DMS53 treated with DMSO at 0.1 percent for 48 hours (cell line): ENCODE measurements at regions not wholly inside any gene's neighbourhood (a gene's known extent, or its start where the extent isn't known, plus 50 kb on each side); places are given as distances from the start of the nearest gene placed in this dataset.
A peak's percentile ranks its signal among the peaks of the same experiment; 100 is the strongest.

ENCODE experiments used
- DNase-seq: peaks from one replicate; lab custom pipeline; 2025; ENCODE audit not compliant: unreplicated experiment; lab: John Stamatoyannopoulos, UW

DNA sequence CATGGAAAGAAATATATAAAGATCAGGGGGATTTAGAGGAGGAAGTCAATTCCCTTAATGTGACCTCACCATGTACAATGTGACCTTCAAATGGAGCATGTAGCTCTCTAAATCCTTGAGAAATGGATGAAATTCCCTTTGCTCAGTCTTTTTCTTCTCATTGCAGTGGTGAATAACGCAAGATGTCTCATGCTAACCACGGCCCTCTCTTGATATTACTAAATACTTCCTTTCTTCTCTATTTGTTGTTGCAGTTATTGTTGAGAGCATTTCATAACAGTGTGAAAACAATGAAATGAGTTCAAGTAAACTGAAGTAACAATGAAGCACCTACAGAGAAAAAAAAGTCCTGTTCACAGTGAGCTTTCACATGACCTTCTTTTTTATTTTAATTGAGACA lies 55.6 kb downstream of the ZNF281 start:
- DNase-seq = no peak

GRCh38 chr1:200353232-200353631 lies 56.6 kb downstream of the ZNF281 start:
- DNase-seq = no peak

DNA sequence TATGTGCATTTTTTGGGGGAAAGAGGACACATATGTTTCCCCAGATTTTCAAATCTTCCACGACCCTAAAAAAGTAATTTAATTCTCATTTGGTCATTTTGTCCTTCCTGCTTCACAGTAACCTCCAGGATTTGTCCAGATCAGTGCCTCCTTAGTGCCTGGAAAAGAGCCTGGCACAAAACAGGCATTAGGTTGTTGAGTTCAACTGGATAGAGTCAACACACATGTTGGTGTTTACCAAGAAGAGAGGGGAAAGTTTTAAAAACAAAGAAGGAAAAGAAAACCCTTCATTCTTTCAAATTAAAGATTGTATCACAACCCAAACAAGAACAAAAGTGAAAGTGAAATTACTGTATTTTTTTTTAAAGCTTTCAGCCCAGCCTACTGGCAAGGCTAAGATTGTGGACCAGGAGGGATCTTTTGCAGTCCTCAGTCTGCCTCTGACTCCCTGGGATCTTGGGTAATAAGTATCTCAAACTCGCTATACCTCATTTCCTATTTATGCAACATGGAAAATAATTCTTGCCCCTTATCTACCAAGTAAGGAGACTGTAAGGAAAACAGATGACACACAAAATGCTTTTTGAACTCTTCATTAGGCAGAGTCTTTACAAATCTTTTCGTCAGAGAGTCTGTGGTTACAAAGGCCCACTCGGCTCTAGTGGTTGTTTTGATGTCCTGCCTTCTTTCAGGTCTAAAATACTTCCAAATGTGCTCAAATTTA lies 57.8 kb downstream of the ZNF281 start:
- DNase-seq = no peak

GRCh38 chr1:200351425-200351824 lies 58.4 kb downstream of the ZNF281 start:
- no peak for DNase-seq

DNA sequence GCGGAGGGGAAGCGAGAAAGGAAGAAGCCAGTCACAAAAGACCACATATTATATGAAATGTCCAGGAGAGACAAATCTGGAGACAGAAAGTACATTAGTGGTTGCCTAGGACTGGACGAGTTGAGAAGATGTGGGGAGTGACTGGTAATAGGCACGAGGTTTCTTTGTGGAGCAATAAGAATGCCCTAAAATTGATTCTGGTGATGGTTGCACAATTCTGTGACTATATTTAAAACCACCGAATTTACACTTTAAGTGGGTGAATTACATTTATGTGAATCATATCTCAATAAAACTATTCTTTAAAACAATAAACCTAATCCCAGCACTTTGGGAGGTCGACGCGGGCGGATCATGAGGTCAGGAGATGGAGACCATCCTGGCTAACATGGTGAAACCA lies 63.1 kb downstream of the ZNF281 start:
- no peak for DNase-seq

DNA sequence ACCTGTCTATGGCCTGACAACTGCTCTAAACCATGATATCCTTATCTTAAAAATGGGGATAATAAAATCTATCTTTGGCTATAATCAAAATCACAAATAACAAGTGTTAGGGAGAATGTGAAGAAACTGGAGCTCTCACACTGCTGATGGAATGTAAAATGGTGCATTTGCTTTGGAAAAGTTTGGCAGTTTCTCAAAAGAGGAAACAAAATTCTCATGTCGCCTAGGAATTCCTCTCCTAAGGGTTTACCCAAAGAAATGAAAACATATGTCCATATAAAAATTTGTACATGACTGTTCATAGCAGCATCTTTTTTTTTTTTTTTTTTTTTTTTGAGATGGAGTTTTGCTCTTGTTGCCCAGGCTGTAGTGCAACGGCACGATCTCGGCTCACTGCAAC lies 64.3 kb downstream of the ZNF281 start:
- no peak for DNase-seq

- no peak for DNase-seq
Observed at GRCh38 chr1:200343874-200344273, 66.0 kb downstream of the ZNF281 start.

DNA sequence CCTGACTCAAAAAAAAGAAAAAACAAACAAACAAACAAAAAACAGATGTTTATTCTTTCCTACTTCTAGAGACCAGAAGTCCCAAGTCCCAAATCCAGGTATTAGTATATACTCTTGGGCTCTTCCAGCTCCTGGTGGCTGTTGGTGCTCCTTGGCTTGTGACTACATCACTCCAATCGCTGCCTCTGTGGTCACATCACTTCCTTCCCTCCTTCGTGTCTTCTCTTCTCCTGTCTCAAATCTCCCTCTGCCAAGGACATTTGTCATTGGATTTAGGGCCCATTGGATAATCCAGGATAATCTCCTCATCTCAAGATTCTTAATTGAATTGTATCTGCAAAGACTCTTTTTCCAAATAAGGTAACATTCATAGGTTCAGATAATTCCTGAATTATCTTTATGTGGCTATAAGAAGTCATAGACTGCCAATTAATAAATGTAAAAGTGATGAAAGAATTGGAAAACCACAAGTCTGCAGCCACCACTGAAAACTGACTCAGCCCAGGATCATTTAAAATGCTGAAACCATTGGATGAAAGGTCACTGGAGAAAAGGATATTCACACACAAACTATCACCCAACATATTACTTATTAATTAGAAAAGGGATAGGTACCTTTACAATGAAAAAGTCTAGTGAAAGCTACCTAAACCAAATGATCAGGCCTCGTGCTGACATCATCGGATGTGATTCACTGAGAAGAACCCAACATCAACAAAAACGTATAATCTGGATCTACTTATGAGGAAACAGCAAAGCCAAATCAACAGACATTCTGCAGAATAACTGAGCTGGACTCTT lies 67.1 kb downstream of the ZNF281 start:
- no peak for DNase-seq

DNA sequence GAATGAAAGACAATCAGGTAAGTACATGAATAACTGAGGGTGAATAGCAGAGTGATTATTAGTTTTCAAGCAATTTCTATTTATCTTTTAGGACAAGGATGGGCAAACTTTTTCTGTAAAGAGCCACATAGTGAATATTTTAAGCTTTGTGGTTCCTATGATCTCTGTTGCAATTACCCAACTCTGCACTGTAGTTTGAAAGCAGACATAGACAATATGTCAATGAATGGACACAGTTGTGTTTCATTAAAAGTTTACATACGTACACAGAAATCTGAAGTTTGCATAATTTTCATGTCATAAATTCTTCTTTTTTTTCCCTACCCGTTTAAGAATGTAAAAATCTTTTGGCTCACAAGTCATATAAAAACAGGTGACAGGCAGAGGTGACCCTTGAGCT lies 71.4 kb downstream of the ZNF281 start:
- DNase-seq = no peak

GRCh38 chr1:200337831-200338230 lies 72.0 kb downstream of the ZNF281 start:
- no peak for DNase-seq

DNA sequence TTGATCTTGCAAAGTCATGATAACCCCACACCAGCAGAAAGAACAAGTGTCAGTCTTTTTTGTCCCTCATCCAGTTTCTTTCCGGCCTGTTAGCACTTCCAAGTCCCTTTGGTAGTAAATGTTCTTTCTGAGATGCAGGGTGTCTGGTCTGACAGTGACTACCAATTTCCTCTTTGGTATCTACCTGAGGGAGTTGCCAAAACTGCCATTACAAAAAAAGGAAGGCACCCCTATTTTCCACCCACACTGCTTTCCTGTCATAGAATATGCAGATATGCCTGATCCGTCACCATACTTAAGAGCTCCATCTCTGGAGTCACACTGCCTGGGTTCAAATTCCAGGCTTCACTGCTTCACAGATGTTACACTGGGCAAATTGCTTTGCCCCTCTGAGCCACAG lies 72.4 kb downstream of the ZNF281 start:
- DNase-seq = no peak

- no peak for DNase-seq
Observed at GRCh38 chr1:200336901-200337391, 72.9 kb downstream of the ZNF281 start.

DNA sequence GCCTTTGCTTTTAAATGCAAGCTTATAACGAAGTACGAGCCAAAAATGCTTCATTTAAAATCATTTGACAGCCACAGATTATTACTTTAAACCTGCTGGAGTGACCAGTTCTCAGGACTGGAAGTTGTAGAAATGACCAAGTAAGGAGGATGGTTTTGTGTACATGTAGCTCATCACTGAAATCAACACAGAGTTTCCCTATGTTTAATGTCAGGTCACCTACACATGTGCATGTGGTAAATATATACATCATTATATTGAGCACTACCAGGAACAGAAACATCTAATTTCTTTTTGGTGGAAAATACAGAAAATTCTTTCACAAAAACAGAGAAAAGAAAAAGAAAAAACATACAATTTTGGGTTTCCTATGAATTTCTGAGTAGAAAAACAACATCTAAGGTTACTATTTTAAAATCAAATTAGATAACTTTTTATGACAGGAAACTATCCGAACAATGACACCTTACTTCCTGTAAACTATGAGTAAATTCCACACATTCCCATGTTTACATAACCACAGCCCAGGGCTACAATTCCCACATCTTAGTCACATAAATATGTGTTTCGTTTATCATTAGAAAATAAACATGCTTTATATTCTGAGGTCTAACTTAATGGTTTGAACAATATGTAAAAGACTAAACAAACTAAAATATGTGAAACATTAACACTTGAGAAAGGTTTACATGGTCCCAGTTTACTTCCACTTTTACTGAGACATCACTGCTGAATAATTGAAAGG lies 73.6 kb downstream of the ZNF281 start:
- no peak for DNase-seq

DNA sequence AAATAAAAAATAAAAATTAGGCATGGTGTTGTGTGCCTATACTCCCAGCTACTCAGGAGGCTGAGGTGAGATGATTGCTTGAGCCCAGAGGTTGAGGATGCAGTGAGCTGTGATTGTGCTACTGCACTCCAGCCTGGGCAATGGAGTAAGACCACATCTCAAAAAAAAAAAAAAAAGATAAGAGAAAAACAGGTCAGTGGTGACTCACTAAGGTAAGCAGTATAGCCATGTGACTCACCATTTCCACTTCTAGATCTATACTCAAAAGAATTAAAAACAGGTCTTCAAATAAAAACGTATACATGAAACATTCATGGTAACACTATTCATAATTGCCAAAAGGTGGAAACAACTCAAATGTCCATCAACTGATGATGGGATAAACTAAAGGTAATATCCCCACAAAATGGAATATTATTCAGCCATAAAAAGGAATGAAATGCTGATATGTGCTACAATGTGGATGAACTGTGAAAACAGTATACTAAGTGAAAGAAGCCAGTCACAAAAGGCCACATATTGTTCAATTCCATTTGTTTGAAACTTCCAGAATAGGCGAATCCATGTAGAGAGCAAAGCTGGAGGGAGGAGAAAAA lies 75.1 kb downstream of the ZNF281 start:
- DNase-seq = peak; percentile 75

DNA sequence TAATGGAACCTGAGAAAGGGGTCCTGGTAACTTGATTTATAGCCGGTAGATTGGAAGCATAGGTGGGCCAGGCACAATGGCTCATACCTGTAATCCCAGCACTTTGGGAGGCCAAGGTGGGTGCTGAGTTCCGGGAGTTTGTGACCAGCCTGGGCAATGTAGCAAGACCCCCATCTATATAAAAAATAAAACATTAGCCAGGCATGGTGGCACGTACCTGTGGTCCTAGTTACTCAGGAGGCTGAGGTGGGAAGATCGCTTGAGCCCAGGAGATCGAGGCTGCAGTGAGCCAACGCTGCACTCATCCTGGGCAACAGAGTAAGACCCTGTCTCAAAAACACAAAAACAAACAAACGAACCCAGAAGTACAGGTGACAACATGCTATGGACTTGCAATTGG lies 76.5 kb downstream of the ZNF281 start:
- no peak for DNase-seq

GRCh38 chr1:200332716-200333115 lies 77.1 kb downstream of the ZNF281 start:
- no peak for DNase-seq

- no peak for DNase-seq
Observed at GRCh38 chr1:200330741-200331428, 79.0 kb downstream of the ZNF281 start.

DNA sequence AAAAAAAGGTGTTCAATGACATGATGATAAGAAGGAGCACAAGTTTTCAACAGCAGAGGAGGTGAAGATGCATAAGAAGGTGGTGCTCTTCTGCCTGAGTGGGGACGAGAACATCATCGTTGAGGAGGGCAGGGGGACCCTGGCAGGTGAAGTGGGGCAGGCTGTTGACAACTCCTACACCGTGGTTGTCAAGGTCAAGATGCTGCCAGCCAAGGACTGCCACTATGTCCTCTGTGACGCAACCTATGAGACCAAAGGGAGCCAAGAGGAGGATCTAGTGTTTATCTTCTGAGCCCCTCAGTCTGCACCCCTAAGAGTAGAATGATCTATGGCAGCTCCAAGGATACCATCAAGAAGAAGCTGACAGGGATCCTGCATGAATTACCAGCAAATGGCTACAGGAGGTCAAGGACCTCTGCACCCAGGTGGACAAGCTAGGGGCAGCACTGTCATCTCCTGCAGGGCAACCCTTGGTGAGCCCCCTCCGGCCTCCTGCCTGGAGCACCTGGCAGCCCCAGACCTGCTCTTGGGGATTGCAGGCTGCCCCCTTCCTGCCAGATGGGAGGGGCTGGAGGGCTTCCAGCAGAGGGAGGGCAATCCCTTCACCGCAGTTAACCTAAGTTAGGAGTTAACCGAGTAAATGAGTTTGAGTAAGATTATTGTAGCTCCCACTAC lies 80.5 kb downstream of the ZNF281 start:
- DNase-seq = no peak

DNA sequence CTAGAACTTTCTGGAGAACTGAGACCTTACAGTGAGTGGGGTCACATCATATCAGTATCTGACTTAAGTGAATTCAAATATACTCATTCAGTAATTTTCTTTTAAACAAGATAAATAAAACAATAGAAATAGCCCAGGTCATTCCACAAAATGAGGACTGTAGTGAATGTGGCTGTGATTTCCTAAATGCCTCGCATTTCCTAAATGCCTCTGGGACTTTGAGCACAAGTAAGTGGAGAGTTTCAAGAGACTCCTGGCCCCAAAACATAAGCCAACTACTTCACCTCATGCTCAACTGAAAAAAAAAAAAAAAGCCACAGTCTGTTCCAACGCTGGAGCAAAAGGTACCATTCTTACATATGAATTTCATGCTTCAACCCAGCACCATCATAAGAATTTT lies 81.5 kb downstream of the ZNF281 start:
- no peak for DNase-seq

DNA sequence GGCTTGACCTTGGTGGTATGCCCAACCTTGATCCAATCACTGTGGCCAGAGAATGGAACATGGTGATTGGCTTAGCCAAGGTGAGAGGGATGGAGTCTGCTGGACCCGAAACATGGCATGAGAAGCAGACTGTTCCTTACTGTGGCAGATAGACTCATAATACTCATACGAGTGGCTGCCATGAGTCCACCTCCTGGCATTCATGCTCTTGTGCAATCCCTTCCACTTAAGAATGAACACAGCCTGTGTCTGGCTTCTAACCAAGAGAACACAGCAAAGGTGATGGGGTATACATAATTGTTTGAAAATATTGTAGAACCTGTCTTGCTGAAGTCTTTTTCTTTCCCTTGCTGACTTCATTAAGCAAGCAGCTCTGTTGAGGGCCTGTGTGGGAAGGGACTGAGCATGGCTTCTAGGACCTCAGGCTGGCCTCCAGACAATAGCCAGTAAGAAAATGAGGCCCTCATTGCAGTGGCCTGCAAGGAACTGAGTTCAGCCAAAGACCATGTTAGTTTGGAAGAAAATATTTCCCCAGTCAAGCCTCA lies 85.9 kb downstream of the ZNF281 start:
- no peak for DNase-seq
